Smooth muscle cell (in vitro differentiated cells): ENCODE measurements at regions not wholly inside any gene's neighbourhood (a gene's known extent, or its start where the extent isn't known, plus 50 kb on each side); places are given as distances from the start of the nearest gene placed in this dataset.

ENCODE experiments used
- DNase-seq: peaks from one replicate; lab custom pipeline; 2025; ENCODE audit not compliant: unreplicated experiment; lab: John Stamatoyannopoulos, UW
- H2AFZ ChIP-seq: fragments of 200-600 bp; sonication (generic); 2 replicates; pipeline ENCODE4 v1.6.0; 2016; ENCODE audit warnings: antibody characterized with exemption, low read depth, mild to moderate bottlenecking
- H3F3A ChIP-seq: fragments of 200-600 bp; sonication (generic); 2 replicates; pipeline ENCODE4 v1.6.0; 2017; ENCODE audit warnings: antibody characterized with exemption, low read depth
- H3K27ac ChIP-seq: fragments of 200-600 bp; sonication (generic); 2 replicates; pipeline ENCODE4 v1.5.1; 2016; ENCODE audit warnings: low read depth, mild to moderate bottlenecking
- H3K27me3 ChIP-seq: fragments of 200-600 bp; sonication (generic); 2 replicates; pipeline ENCODE4 v1.6.1; 2016; ENCODE audit warnings: low read depth, mild to moderate bottlenecking
- H3K36me3 ChIP-seq: fragments of 200-600 bp; sonication (generic); 2 replicates; pipeline ENCODE4 v1.5.1; 2016; ENCODE audit warnings: low read depth
- H3K4me1 ChIP-seq: fragments of 200-600 bp; sonication (generic); 2 replicates; pipeline ENCODE4 v1.5.1; 2016; ENCODE audit warnings: low read depth
- H3K4me2 ChIP-seq: fragments of 200-600 bp; sonication (generic); 2 replicates; pipeline ENCODE4 v1.6.0; 2016; ENCODE audit warnings: mild to moderate bottlenecking
- H3K4me3 ChIP-seq: fragments of 200-600 bp; sonication (generic); 2 replicates; pipeline ENCODE4 v1.5.1; 2016; ENCODE audit warnings: mild to moderate bottlenecking
- H3K79me2 ChIP-seq: fragments of 200-600 bp; sonication (generic); 2 replicates; pipeline ENCODE4 v1.6.0; 2016; ENCODE audit warnings: low read depth, mild to moderate bottlenecking
- H3K9ac ChIP-seq: fragments of 200-600 bp; sonication (generic); 2 replicates; pipeline ENCODE4 v1.6.0; 2016; ENCODE audit warnings: low read depth
- H3K9me3 ChIP-seq: fragments of 200-600 bp; sonication (generic); replicated peaks from 2 replicates; pipeline ENCODE4 v1.5.1; 2016; ENCODE audit warnings: low read depth
- H4K20me1 ChIP-seq: fragments of 200-600 bp; sonication (generic); 2 replicates; pipeline ENCODE4 v1.6.0; 2016; ENCODE audit warnings: low read depth
- WGBS: methylation state at CpG from one replicate; pipeline ENCODE4 v1.1.7; 2016; ENCODE audit warnings: low lambda C conversion rate; 5-methylcytosine and 5-hydroxymethylcytosine counted together
- TF ChIP-seq, protein P1 (sequence below): fragments of 200-600 bp; sonication (generic); IDR thresholded peaks from 2 replicates; pipeline ENCODE4 v1.5.1; 2017; ENCODE audit warnings: borderline replicate concordance, mild to moderate bottlenecking, antibody characterized with exemption; ENCODE audit not compliant: insufficient read depth, poor library complexity, severe bottlenecking

DNA sequence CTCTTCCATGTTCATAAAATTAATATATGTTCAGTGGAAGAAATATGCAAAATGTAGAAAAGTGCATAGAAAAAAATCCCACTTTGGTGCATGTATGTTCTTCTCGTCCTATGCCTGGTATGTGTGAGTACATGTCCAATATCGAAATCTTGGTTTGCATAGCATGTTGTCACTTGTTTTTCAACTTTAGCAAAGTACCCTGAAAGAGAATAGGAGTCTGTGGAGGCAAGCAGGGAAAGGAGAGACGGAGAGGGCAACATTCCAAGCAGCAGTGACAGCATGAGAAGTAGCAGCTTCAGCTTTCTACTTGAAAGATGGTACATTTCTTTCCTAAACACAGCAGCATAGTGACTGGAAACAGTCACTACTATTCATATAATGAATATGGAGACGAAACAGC is 56.8 kb upstream of the CACNA2D3 start:
- Histone ChIP-seq H3K4me2 (no peak overlapping the region), H3K9me3 (no peaks in the 10 kb centered on the region), H3K27ac (no peak overlapping the region), H3K4me3 (no peak overlapping the region), H3F3A (no peaks in the 10 kb centered on the region), H2AFZ (no peak overlapping the region), H3K4me1 (no peaks in the 10 kb centered on the region), H3K27me3 (no peaks in the 10 kb centered on the region), H3K79me2 (no peaks in the 10 kb centered on the region), H3K9ac (no peak overlapping the region), H3K36me3 (no peaks in the 10 kb centered on the region), H4K20me1 (no peaks in the 10 kb centered on the region)
- DNase-seq, result no peak
- TF ChIP-seq, protein P1, sequence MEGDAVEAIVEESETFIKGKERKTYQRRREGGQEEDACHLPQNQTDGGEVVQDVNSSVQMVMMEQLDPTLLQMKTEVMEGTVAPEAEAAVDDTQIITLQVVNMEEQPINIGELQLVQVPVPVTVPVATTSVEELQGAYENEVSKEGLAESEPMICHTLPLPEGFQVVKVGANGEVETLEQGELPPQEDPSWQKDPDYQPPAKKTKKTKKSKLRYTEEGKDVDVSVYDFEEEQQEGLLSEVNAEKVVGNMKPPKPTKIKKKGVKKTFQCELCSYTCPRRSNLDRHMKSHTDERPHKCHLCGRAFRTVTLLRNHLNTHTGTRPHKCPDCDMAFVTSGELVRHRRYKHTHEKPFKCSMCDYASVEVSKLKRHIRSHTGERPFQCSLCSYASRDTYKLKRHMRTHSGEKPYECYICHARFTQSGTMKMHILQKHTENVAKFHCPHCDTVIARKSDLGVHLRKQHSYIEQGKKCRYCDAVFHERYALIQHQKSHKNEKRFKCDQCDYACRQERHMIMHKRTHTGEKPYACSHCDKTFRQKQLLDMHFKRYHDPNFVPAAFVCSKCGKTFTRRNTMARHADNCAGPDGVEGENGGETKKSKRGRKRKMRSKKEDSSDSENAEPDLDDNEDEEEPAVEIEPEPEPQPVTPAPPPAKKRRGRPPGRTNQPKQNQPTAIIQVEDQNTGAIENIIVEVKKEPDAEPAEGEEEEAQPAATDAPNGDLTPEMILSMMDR, result no peak
- WGBS, result 83% methylated on average over 4 of the region's 4 CpGs

DNA sequence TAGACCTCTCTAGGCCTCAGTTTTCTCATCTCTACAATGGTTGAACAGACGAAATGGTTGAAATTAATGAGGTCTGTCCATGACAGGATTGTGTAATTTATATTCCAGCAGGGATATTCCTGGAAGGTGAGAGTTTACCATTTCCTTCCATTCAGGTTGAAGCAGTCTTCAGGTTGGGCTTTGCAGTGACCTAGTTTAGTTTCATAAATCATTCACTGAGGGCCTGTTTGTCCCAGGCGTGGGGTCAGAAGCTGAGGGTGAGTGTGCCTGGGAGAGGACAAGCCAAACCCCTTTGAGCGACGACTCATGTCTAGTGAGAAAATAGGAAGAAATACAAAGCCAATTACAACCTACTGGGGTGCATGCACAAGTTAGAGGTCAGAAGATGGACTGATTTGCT is 57.2 kb upstream of the CACNA2D3 start:
- TF ChIP-seq, protein P1, result no peak
- H2AFZ ChIP-seq, result no peak overlapping the region
- H3K4me3 ChIP-seq, result no peak overlapping the region

DNA sequence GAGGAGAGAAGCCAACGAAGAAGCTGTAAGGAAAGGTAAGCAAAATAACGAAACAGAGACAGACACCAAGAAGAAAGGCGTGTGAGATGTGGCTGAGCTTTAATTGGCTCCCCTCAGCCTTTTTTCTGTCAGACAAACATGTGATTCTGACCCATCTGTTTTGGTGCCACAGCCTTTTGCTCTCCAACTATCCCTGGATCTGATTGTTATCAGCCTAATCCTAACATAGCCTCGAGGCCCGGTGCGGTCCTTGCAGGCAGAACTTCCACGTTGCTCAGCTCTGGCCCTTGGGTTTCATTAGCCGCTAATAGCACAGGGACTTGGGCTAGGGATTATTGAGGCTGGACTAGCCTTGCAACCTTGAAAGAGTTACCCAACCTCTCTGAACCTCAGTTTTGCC is 57.9 kb upstream of the CACNA2D3 start:
- H3K4me1 ChIP-seq, result no peaks in the 10 kb centered on the region
- no peaks in the 10 kb centered on the region for H3F3A ChIP-seq
- no peak for DNase-seq
- H3K27me3 ChIP-seq, result no peaks in the 10 kb centered on the region
- TF ChIP-seq, protein P1, result no peak
- H3K79me2 ChIP-seq, result no peaks in the 10 kb centered on the region
- no peaks in the 10 kb centered on the region for H4K20me1 ChIP-seq
- H3K9me3 ChIP-seq, result no peaks in the 10 kb centered on the region
- no peaks in the 10 kb centered on the region for H3K36me3 ChIP-seq
- H2AFZ ChIP-seq, result no peak overlapping the region
- no peak overlapping the region for H3K4me3 ChIP-seq
- no peak overlapping the region for H3K27ac ChIP-seq
- WGBS, result 54% methylated on average over 8 of the region's 8 CpGs
- no peak overlapping the region for H3K4me2 ChIP-seq
- H3K9ac ChIP-seq, result no peak overlapping the region

More for the DNA sequence above, 57.2 kb upstream of the CACNA2D3 start:
- no peaks in the 10 kb centered on the region for H3K9me3 ChIP-seq
- H3K27me3 ChIP-seq, result no peaks in the 10 kb centered on the region
- WGBS, result 84% methylated on average over 4 of the region's 4 CpGs
- H3K4me1 ChIP-seq, result no peaks in the 10 kb centered on the region
- H3K36me3 ChIP-seq, result no peaks in the 10 kb centered on the region
- no peak for DNase-seq
- H3K27ac ChIP-seq, result no peak overlapping the region
- H4K20me1 ChIP-seq, result no peaks in the 10 kb centered on the region
- H3K79me2 ChIP-seq, result no peaks in the 10 kb centered on the region
- no peak overlapping the region for H3K4me2 ChIP-seq
- no peak overlapping the region for H3K9ac ChIP-seq
- no peaks in the 10 kb centered on the region for H3F3A ChIP-seq

DNA sequence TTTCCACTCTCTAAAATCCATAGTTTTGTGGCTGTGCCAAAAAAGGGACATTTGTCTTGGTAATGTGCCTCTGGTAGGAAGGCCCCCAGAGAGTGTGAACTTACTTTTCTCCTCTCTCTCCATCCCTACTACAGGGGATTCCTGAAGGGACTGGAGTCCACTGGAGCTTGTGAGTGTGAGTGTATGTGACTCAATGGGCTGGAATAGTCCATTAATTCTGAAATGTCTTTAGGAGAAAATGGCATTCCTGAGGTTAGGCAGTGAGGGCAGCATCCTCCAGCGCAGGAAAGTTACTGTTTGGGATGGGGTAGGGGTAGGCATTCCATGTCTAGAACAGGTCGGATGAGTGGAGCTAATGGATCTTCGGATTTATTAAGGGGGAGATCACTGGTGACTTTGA is 59.8 kb upstream of the CACNA2D3 start:
- no peak overlapping the region for H3K4me2 ChIP-seq
- H3K27ac ChIP-seq, result no peak overlapping the region
- no peaks in the 10 kb centered on the region for H3K79me2 ChIP-seq
- H2AFZ ChIP-seq, result no peak overlapping the region
- no peak for DNase-seq
- H3K4me3 ChIP-seq, result no peak overlapping the region
- WGBS, result 85% methylated on average over 3 of the region's 3 CpGs
- no peaks in the 10 kb centered on the region for H4K20me1 ChIP-seq
- no peaks in the 10 kb centered on the region for H3K27me3 ChIP-seq
- H3K9me3 ChIP-seq, result no peaks in the 10 kb centered on the region
- TF ChIP-seq, protein P1, result no peak
- H3F3A ChIP-seq, result no peaks in the 10 kb centered on the region
- H3K4me1 ChIP-seq, result no peaks in the 10 kb centered on the region
- no peak overlapping the region for H3K9ac ChIP-seq
- no peaks in the 10 kb centered on the region for H3K36me3 ChIP-seq
